Kidney glomerular epithelial cell (primary cell): ENCODE measurements at regions not wholly inside any gene's neighbourhood (a gene's known extent, or its start where the extent isn't known, plus 50 kb on each side); places are given as distances from the start of the nearest gene placed in this dataset.

Experiments used
- DNase-seq: peaks from one replicate; lab custom pipeline; 2025; lab: John Stamatoyannopoulos, UW

- DNase-seq: no peak
These were observed 108.6 kb upstream of the PRR20G start for GRCh38 chr3:127396473-127396872.

- DNase-seq: no peak
These were observed 108.0 kb upstream of the PRR20G start for GRCh38 chr3:127395663-127396355.

GRCh38 chr3:127394984-127395662 is 107.3 kb upstream of the PRR20G start:
- DNase-seq: no peak

DNA sequence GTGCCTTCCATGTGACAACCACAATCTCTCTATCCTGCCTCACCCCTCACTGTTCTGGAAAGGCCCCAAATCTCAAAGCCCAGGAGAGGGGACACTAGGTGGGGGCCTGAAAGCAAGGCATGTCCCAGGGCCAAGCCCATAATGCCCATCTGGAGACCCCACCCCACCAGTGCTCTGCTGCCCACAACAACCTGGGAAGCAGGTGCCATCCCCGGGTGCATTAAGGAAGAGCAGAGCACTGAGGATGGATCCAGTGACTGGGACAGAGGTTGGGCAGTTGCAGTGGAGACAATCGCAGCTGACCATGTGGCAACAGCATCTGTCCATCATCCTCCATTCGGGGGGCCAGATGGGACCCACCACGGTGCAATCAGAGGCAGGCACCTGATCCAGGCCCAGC is 106.2 kb upstream of the PRR20G start:
- no peak for DNase-seq

- no peak for DNase-seq
These were observed 105.4 kb upstream of the PRR20G start for GRCh38 chr3:127393131-127393820.

GRCh38 chr3:127392156-127392490 is 104.3 kb upstream of the PRR20G start:
- no peak for DNase-seq

DNA sequence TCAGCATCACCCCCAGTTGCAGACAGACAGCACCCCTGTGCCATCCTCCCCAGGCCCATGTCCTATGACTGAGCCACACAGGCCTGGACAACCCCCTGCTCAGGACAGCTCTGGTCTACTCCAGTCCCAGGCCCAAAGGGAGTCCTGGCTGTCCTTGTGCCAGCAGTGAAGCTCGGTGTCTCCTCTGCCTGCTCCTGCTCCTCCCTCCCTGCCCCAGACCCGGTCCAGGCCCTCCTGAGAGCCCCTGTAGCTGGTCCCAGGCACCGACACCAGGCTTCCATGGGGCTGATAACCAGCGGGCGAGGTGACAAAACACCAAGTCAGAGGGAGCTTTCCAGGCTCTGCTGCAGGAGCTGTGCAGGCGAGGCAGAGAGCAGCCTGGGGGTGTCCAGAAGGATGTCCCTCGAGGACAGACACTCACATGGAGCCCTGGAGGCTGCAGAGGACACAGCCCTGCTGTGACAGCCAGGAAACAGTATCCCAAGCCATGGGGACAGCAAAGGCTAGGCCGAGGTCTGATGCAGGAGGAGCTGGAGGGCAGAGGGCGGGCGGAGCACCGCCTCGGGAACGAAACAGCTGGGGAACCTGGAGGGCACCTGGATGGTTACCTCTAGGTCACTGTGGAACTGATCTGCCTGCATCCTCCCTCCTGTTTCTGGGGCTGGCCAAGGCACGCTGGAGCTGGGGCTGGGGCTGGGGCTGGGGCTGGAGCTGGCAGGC is 103.8 kb upstream of the PRR20G start:
- no peak for DNase-seq

DNA sequence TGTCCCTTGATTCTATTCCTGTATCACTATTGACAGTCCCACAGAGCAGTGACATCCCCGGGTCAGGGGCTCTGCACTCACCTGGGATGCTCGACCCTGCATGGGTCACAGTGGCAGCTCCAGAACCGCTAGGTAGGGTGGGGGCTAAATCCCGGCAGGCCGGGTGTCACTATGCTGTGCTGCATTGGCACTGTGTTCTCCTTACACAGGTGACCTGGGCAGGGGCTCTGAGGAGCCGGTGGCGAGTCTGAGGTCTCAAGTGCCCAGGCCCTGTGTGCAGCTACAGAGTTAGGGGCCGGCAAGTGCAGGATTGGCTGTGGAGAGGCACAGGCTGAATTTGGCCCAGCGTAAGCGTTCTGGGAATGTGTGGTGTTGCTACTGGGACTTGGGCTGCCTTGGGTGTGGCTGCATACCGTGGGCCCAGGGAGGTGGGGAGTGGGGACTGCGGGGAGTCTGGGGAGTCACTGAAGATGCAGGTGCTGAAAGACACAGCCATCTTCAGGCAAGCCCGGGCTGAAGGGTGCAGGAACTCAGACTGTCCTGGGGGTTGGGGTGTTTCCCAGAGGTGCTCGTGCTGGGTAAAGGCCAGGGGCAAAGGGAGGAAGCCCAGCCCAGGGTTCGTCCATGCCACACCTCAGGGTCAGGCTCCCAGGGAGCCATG is 102.6 kb upstream of the PRR20G start:
- no peak for DNase-seq

DNA sequence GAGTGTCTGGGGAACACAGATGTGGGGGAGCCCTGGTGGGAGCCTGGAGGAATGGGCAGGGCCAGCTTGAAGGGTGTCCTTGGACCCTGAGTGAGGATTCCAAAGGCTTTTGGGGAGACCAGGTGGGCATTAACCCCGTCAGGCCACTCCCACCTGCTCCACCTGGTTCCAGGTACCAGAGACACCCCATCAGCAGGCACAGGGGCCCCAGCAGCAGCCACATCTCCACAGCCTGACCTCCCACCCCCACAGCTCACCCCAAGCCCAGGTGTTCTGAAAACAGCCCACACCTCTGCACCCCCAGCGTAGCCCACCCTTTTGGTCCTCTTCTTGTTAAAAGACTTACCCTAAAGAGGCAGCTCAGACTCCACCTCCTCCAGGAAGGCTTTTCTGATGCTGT is 102.1 kb upstream of the PRR20G start:
- no peak for DNase-seq

DNA sequence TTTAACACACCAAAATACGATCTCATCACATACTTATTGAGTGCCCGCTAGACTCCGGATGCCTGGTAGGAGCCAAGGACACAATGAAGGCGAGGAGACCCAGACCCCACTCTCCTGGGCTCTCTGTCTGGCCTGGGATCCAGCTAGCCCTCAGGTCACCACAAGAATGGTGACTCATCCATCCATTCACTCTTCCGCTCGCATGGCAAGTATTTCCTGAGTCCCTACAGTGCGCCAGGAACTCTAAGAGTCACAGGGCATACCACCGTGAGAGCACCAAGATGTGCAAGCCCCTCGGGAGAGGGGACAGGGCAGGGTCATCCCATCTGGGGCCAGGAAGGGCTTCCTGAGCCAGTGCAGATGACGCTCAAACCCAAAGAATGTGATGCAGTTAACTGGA is 101.6 kb upstream of the PRR20G start:
- no peak for DNase-seq

DNA sequence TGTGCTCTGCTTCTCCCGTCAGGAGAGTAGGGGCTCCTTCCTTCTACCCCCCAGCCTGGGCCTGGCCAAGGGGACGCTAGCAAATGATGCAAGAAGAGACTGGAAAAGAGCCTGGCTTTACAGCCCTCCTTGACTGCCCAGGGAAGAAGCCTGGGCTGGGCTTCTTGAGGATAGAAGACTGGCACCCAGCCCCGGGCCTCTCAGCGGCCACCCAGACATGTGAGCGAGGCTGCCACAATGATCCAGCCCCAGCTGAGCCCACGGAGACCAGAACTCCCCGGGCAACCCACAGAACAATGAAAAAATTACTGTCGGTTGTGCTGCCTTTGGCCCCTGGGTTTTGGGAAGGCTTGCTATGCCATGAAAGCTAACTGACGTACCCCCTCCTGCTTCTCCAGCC is 100.6 kb upstream of the PRR20G start:
- DNase-seq: no peak

- DNase-seq: no peak
These were observed 99.8 kb upstream of the PRR20G start for GRCh38 chr3:127387556-127388153.

DNA sequence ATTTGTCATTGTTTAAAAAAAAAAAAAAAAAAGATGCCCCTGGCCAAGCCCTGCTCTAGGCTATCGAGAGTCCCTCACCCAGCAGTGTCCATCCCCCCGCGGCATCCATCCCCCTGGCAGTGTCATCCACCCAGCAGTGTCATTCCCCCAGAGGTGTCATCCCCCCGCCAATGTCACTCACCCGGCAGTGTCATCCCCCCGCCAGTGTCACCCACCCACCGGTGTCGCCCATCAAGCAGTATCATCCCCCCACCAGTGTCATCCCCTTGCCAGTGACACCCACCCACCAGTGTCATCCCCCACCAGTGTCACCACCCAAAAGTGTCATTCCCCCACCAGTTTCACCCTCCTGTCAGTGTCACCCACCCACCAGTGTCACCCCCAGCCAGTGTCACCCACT is 99.3 kb upstream of the PRR20G start:
- no peak for DNase-seq

- DNase-seq: no peak
These were observed 98.6 kb upstream of the PRR20G start for GRCh38 chr3:127386490-127386889.

DNA sequence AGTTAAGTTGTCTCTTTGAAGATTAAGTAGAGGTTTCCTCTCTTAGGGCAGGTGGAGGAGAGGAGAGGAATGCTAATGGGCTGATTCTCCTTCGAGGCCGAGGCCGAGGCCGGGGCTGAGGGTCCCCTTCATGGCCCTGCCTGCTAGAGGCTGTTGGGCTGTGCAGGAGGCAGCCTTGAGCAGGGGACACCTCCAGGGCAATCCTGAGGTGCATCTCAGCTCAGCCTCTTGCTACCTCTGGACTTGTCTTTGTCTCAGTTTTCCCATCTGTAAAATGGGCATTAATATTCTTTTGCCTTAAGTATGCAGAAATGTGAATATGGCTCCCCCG is 97.7 kb upstream of the PRR20G start:
- DNase-seq: no peak

DNA sequence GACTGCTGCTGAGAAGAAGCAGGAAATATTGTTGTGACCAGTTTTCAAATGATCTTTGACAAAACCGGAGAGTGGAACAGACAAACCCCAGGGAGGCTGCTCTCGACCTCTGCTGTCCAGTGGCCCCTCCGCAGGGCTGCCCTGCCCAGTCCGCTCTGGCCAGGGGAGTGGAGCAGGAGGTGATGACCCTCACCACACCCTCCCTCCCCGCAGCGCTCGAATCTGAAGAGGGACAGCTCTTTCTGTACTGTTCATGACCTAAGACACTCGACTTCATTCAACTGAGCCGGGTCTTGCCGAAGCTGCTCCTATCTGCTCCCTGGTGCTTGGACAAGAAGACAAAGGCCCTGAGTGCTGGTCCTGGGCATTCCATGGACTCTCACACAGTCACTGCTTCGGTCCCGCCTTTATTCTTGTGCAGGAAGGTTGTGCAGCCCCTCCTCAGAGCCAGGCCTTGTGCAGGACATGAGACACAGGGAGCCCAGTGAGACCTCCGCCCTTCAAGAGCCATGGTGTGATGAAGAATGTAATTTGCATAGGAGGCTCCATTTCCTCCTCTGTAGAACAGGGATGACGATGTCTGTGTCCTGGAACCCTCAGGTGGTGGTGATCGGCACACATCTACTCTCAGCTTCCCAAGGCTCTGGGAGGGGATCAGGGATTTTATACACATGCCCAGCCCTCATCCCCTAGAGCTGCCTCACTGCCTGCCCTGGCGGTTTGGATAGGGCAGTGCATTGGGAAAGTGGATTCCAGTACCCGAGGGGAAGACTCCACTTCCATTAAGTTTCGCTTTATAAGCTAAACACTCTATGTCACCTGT is 97.1 kb upstream of the PRR20G start:
- no peak for DNase-seq

DNA sequence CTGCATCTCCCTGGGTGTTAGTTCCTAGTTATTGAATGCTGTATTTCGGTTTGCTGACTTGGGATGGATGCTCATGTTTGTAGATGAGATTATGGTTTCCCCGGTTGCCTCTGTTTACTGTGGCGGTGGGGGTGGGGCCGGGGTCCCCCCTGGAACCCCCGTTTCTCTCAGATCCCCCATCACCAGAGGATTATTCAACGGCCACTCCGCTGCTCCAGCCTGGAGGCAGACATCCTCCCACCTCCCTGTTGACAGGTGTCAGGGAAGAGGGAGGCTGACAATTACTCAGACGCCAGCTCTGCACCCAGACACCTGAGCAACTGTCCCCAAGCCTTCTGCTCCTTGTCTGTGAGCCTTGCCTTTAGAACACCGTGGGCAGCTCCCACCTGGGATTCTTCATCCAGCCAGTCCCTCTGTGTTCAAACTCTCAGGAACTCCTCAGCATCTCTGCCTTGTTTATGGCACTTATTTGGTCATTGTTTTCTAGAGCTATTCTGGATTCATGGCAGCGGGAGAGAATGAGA is 95.9 kb upstream of the PRR20G start:
- DNase-seq: no peak

DNA sequence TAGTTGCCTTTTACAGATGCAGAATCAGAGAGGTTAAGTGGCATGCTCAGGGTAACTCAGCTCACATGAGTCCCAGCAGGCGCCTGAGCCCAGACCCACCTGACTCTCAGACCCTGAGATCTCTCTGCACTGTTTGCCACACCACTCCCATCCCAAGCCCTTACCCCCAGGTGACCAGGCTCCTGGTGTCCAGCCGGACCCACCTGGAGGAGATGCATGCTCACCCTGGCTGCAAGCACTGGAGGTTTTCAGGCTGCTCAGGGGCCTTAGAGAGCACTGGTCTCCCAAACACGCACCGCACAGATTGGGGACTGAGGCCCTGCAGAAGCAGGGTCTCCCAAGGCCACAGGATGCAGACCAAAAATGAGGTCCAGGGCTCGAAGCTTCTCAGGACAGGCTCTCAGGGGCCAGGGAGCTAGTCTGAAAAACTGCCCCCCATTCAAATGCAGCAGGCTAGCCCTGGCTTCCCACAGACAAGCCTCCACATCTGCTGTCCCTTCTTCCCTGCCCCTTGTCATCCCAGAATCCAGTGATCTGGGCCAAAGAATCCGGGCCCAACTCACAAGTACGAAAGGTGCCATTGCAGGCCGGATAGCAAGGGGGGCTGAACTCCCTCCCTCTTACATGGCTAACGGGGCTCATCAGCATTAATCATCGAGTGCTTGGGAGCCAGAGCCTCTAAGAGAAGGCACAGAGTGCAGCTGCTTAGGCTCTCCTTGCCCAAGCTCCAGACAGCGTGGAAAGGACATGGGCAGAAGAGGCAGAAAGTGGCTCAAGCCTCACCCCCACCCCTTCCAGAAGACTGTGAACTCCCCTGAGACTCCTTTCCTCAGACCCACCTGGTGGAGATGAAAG is 90.2 kb upstream of the PRR20G start:
- no peak for DNase-seq

- DNase-seq: no peak
These were observed 87.5 kb upstream of the PRR20G start for GRCh38 chr3:127375151-127375930.
